Mucosa of stomach (tissue), 1 donor: ENCODE measurements at regions not wholly inside any gene's neighbourhood (a gene's known extent, or its start where the extent isn't known, plus 50 kb on each side); places are given as distances from the start of the nearest gene placed in this dataset.
"Not testable (repeated sequence)": the region's sequence is repeated elsewhere in the genome, so short reads cannot be mapped to it uniquely, and the experiment has no call there.

Source experiments
- H3K27me3 ChIP-seq: one replicate; pipeline ENCODE4 v1.7.0; 2013; ENCODE audit warnings: mild to moderate bottlenecking, low read length; ENCODE audit not compliant: control insufficient read depth, insufficient read depth
- H3K36me3 ChIP-seq: one replicate; pipeline ENCODE4 v1.7.0; 2013; ENCODE audit warnings: low read length; ENCODE audit not compliant: control insufficient read depth, insufficient read depth
- H3K4me1 ChIP-seq: one replicate; pipeline ENCODE4 v1.7.0; 2013; ENCODE audit warnings: mild to moderate bottlenecking, low read length; ENCODE audit not compliant: control insufficient read depth, insufficient read depth
- H3K4me3 ChIP-seq: one replicate; pipeline ENCODE4 v1.7.0; 2013; ENCODE audit warnings: low read length
- H3K9ac ChIP-seq: one replicate; pipeline ENCODE4 v1.7.0; 2013; ENCODE audit warnings: mild to moderate bottlenecking, low read length, moderate library complexity
- H3K9me3 ChIP-seq: one replicate; pipeline ENCODE4 v1.7.0; 2013; ENCODE audit warnings: mild to moderate bottlenecking, low read length, moderate library complexity; ENCODE audit not compliant: control insufficient read depth
- donor health status: Pancreatic carcinoma.

GRCh38 chr13:42405665-42406390 is 133.9 kb downstream of the AKAP11 start:
- no peaks in the 10 kb centered on the region for H3K9me3 ChIP-seq
- no peaks in the 10 kb centered on the region for H3K27me3 ChIP-seq
- H3K4me3 ChIP-seq: no peak overlapping the region
- H3K36me3 ChIP-seq: no peaks in the 10 kb centered on the region
- no peak overlapping the region for H3K9ac ChIP-seq
- H3K4me1 ChIP-seq: no peaks in the 10 kb centered on the region

- no peak overlapping the region for H3K9ac ChIP-seq
- H3K27me3 ChIP-seq: no peaks in the 10 kb centered on the region
- no peaks in the 10 kb centered on the region for H3K4me1 ChIP-seq
- H3K36me3 ChIP-seq: no peaks in the 10 kb centered on the region
- no peak overlapping the region for H3K4me3 ChIP-seq
- no peaks in the 10 kb centered on the region for H3K9me3 ChIP-seq
Measured at GRCh38 chr13:42409075-42409474, 137.1 kb downstream of the AKAP11 start.

DNA sequence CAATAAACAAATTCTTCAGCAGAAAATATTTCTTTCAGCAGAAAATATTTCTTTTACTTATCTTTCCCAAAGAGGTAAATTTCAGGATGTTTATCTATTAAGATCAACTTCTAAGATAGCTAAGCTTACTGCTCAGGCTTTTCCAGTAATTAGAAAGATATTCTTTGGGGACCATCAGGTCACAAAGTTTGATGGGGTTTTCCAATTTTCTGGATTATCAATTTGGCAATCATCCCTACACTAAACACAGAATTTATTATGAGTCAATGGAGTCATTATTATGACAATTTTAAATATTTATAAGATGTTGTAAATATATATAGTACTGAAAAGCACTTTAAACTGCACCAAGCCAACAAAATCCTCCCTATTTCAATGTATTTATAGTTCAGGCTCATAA is 137.6 kb downstream of the AKAP11 start:
- Histone ChIP-seq H3K4me3 (no peak overlapping the region), H3K27me3 (no peaks in the 10 kb centered on the region), H3K4me1 (no peaks in the 10 kb centered on the region)

DNA sequence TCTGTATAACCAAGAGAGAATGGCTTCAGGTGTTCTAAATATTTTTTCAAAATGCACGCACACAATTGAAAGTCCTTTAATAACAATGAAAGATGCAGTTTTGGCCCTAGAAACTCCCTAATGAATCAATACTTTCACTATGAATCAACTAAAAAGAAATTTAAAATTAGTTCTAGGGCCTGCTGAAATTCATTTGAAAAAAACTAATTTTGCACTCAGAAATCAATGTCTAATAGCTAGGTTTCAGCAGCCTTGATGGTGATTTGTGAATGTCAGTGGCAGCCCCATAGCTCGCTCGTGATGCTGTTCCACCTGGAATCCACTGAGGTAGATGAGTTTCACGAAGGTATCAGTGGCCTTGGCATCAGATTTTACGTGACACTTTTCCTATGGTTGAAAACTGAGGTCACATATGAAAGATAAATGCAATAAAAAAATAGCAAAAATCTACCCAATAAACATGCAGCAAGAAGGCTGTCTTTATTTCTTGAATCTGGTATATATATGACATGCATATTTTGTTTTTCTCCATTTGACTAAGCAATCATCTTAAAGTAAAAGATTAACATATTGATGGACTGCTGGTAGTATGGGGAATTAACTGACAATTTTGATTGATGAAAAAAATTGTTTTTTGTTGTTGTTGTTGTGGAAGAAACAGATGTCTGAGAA is 141.0 kb downstream of the AKAP11 start:
- Histone ChIP-seq H3K36me3 (no peaks in the 10 kb centered on the region), H3K27me3 (no peaks in the 10 kb centered on the region), H3K9me3 (no peaks in the 10 kb centered on the region), H3K4me1 (no peaks in the 10 kb centered on the region), H3K4me3 (no peak overlapping the region), H3K9ac (no peak overlapping the region)

More for the DNA sequence above, 137.6 kb downstream of the AKAP11 start:
- Histone ChIP-seq H3K9ac (no peak overlapping the region), H3K9me3 (no peaks in the 10 kb centered on the region), H3K36me3 (no peaks in the 10 kb centered on the region)

GRCh38 chr13:42413484-42413815 is 141.5 kb downstream of the AKAP11 start:
- H3K4me3 ChIP-seq: no peak overlapping the region

GRCh38 chr13:42417626-42418025 is 145.7 kb downstream of the AKAP11 start:
- Histone ChIP-seq H3K9me3 (no peaks in the 10 kb centered on the region), H3K4me1 (no peaks in the 10 kb centered on the region), H3K9ac (no peak overlapping the region), H3K27me3 (no peaks in the 10 kb centered on the region), H3K36me3 (no peaks in the 10 kb centered on the region), H3K4me3 (no peak overlapping the region)

More at GRCh38 chr13:42413484-42413815, 141.5 kb downstream of the AKAP11 start:
- H3K27me3 ChIP-seq: no peaks in the 10 kb centered on the region
- H3K4me1 ChIP-seq: no peaks in the 10 kb centered on the region
- H3K9ac ChIP-seq: no peak overlapping the region
- H3K36me3 ChIP-seq: no peaks in the 10 kb centered on the region
- no peaks in the 10 kb centered on the region for H3K9me3 ChIP-seq

- H3K27me3 ChIP-seq: no peaks in the 10 kb centered on the region
- no peaks in the 10 kb centered on the region for H3K4me1 ChIP-seq
- no peaks in the 10 kb centered on the region for H3K9me3 ChIP-seq
- no peaks in the 10 kb centered on the region for H3K36me3 ChIP-seq
- H3K9ac ChIP-seq: no peak overlapping the region
- H3K4me3 ChIP-seq: no peak overlapping the region
Measured at GRCh38 chr13:42418184-42418583, 146.2 kb downstream of the AKAP11 start.

- Histone ChIP-seq H3K4me3 (no peak overlapping the region), H3K9me3 (no peaks in the 10 kb centered on the region), H3K36me3 (no peaks in the 10 kb centered on the region), H3K27me3 (no peaks in the 10 kb centered on the region), H3K4me1 (no peaks in the 10 kb centered on the region), H3K9ac (no peak overlapping the region)
Measured at GRCh38 chr13:42420304-42420703, 148.4 kb downstream of the AKAP11 start.

GRCh38 chr13:42422681-42423080 is 150.7 kb downstream of the AKAP11 start:
- Histone ChIP-seq H3K9me3 (no peaks in the 10 kb centered on the region), H3K27me3 (no peaks in the 10 kb centered on the region), H3K9ac (no peak overlapping the region), H3K4me1 (no peaks in the 10 kb centered on the region), H3K36me3 (no peaks in the 10 kb centered on the region), H3K4me3 (no peak overlapping the region)

GRCh38 chr13:42424182-42424581 is 149.8 kb upstream of the TNFSF11 start:
- H3K4me1 ChIP-seq: no peaks in the 10 kb centered on the region
- no peaks in the 10 kb centered on the region for H3K27me3 ChIP-seq
- H3K36me3 ChIP-seq: no peaks in the 10 kb centered on the region
- H3K9ac ChIP-seq: no peak overlapping the region
- H3K9me3 ChIP-seq: no peaks in the 10 kb centered on the region
- H3K4me3 ChIP-seq: no peak overlapping the region

DNA sequence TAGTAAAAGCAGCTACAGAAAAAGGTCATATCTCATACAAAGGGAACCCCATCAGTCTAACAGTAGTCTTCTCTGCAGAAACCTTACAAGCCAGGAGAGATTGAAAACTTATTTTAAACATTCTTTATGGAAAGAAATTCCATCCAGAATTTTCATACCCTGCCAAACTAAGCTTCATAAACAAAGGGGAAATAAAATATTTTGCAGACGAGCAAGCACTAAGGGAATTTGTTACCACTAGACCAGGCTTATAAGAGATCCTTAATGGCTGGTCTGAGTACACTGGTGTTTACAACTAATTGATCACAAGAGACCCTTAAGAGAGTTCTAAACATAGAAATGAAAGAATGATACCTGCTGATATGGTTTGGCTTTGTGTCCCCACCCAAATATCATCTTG is 128.6 kb upstream of the TNFSF11 start:
- no peaks in the 10 kb centered on the region for H3K4me1 ChIP-seq
- H3K9ac ChIP-seq: no peak overlapping the region
- no peaks in the 10 kb centered on the region for H3K9me3 ChIP-seq
- no peaks in the 10 kb centered on the region for H3K27me3 ChIP-seq
- no peaks in the 10 kb centered on the region for H3K36me3 ChIP-seq
- H3K4me3 ChIP-seq: no peak overlapping the region

- H3K27me3 ChIP-seq, H3K9ac ChIP-seq, H3K4me3 ChIP-seq, H3K36me3 ChIP-seq, H3K9me3 ChIP-seq, H3K4me1 ChIP-seq: not testable (repeated sequence)
Measured at GRCh38 chr13:42446597-42446996, 127.4 kb upstream of the TNFSF11 start.
